ENCODE measurements at regions not wholly inside any gene's neighbourhood (a gene's known extent, or its start where the extent isn't known, plus 50 kb on each side); places are given as distances from the start of the nearest gene placed in this dataset.

DNA sequence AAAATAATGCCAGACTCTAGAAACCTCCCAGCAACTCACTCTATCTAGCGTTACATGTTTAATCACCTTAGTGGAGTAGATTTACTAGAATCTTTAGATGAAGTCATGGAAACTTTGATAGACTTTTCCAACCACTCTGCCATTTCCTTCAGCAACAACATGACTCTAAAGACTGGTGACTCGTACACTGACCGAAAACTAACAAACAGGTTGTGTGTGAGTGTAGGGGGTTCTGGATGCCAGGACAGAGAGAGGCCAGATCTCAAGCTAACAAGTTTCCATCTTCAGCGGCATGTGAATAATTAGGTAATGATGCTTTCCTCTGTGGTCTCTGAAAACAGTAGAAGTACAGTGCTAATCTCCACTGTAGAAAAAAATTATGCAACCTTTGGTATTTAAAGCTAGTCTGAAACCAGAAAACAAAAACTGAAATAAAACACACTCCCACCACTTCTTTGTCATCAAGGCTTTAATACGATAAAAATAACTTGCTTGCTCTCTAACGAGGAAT lies 286.4 kb downstream of the PRDM5 start:
- TF ChIP-seq, protein P1, sequence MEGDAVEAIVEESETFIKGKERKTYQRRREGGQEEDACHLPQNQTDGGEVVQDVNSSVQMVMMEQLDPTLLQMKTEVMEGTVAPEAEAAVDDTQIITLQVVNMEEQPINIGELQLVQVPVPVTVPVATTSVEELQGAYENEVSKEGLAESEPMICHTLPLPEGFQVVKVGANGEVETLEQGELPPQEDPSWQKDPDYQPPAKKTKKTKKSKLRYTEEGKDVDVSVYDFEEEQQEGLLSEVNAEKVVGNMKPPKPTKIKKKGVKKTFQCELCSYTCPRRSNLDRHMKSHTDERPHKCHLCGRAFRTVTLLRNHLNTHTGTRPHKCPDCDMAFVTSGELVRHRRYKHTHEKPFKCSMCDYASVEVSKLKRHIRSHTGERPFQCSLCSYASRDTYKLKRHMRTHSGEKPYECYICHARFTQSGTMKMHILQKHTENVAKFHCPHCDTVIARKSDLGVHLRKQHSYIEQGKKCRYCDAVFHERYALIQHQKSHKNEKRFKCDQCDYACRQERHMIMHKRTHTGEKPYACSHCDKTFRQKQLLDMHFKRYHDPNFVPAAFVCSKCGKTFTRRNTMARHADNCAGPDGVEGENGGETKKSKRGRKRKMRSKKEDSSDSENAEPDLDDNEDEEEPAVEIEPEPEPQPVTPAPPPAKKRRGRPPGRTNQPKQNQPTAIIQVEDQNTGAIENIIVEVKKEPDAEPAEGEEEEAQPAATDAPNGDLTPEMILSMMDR (IDR thresholded peaks at IDR 0.05; ENCODE audit: low read depth, low read length), result no peak
- H3K4me3 ChIP-seq (ENCODE audit: low read depth, low read length), result no peak overlapping the region

DNA sequence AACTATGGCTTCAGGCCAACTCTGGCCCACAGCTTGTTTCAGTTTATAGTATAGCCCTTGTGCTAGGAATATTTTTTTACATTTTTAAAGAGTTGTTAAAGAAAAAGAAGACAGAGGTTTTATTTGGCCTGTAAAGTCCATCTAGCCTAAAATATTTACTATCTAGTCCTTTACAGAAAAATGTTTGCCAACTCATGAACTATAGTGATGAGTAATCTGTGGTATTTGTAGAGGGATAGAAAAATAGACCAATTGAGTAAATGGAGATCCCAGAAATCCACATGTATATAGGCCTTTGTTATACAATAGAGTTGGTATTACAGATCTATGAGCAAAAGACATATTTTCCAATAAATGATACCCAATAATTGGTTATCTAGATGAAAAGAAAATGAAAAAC lies 288.7 kb downstream of the PRDM5 start:
- TF ChIP-seq, protein P1 (IDR thresholded peaks at IDR 0.05; ENCODE audit: low read depth, low read length), result no peak
- no peak overlapping the region for H3K4me3 ChIP-seq (ENCODE audit: low read depth, low read length)

DNA sequence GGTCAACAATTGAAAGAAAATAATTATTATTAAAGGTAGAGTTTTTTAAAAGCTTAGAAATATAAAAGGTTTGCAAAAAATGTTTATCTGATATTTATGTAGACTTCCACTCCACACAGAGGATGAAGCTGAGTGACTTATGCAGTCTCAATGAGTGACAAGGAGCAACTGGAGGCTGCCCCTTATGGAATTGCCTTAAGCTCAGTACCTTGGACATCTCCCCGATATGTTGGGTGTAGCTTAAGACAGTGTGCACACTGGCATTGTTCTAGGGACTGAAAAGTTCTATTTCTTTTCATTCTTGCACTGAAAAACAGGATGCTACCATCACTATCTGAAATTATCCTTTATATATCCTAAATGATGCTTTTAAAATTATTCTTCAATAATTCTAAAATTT lies 292.1 kb downstream of the PRDM5 start:
- no peak overlapping the region for H3K4me3 ChIP-seq (ENCODE audit: low read depth, low read length)
- TF ChIP-seq, protein P1 (IDR thresholded peaks at IDR 0.05; ENCODE audit: low read depth, low read length), result no peak

GRCh38 chr4:120629546-120630108 lies 292.9 kb downstream of the PRDM5 start:
- H3K4me3 ChIP-seq (ENCODE audit: low read depth, low read length), result no peak overlapping the region
- TF ChIP-seq, protein P1 (IDR thresholded peaks at IDR 0.05; ENCODE audit: low read depth, low read length), result no peak

DNA sequence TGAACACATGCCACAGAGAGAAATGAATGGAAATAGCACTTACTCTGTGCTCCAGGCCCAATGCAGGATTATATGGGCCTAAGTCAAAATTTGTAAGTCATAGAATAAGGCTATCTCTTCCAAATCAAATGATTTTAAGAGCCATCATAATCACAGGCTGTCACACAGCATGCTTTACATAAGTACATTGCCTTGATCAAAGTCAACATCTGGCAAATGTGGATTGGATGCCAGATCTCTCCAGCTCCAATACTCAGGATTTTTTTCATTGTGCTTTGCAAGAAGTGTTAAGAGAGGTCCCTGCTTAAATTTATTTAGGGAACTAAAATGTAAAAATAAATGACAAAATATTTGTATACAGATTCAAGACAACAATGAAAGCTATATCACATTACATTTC lies 299.9 kb downstream of the PRDM5 start:
- H3K4me3 ChIP-seq (ENCODE audit: low read depth, low read length), result no peak overlapping the region
- TF ChIP-seq, protein P1 (IDR thresholded peaks at IDR 0.05; ENCODE audit: low read depth, low read length), result no peak

- H3K4me3 ChIP-seq (ENCODE audit: low read depth, low read length), result no peak overlapping the region
- TF ChIP-seq, protein P1 (IDR thresholded peaks at IDR 0.05; ENCODE audit: low read depth, low read length), result no peak
These were observed 305.4 kb downstream of the PRDM5 start for GRCh38 chr4:120617171-120617570.

DNA sequence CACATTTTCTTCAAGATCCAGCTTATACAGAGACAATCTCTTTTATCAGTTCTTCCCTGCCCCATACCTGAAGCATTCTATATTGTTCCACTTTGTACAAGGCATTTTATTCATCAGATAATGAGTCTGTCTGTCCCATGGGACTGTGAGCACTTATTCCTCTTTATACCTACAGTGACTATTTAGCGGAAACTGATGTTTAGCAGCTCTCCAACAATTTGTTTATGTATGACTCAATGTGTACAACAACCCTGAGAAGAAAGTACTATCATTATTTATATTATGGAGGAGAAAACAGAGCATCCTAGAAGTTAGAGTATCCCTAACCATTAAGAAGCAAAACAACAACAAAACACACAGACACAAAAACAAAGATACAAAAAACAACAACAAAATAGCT lies 306.5 kb downstream of the PRDM5 start:
- TF ChIP-seq, protein P1 (IDR thresholded peaks at IDR 0.05; ENCODE audit: low read depth, low read length), result no peak
- H3K4me3 ChIP-seq (ENCODE audit: low read depth, low read length), result no peak overlapping the region
